ENCODE measurements at regions not wholly inside any gene's neighbourhood (a gene's known extent, or its start where the extent isn't known, plus 50 kb on each side); places are given as distances from the start of the nearest gene placed in this dataset.

- Histone ChIP-seq H3K36me3 (ENCODE audit: control insufficient read depth, insufficient read depth, low read length) (no peaks in the 10 kb centered on the region), H3K27me3 (ENCODE audit: control insufficient read depth, insufficient read depth, low read length) (no peaks in the 10 kb centered on the region), H3K9me3 (ENCODE audit: control insufficient read depth in 2 of 2, low read length in 2 of 2) (no peaks in the 10 kb centered on the region), H3K27ac (ENCODE audit: insufficient read depth, low read length, poor library complexity, severe bottlenecking) (no peak overlapping the region), H3K4me3 (ENCODE audit: low read depth, low read length) (no peak overlapping the region), H3K4me1 (ENCODE audit: control insufficient read depth, insufficient read depth, low read length, poor library complexity, severe bottlenecking) (no peaks in the 10 kb centered on the region)
- no peaks in the 10 kb centered on the region for H3K4me1 Mint-ChIP-seq
- no peaks in the 10 kb centered on the region for H3K27me3 Mint-ChIP-seq
- H3K27ac Mint-ChIP-seq: peak overlapping the region in 1 of 3 donors; percentile 20
- no peak for DNase-seq
- H3K4me3 Mint-ChIP-seq: no peak overlapping the region
- no peaks in the 10 kb centered on the region for H3K36me3 Mint-ChIP-seq
- no peak for ATAC-seq (ENCODE audit: low read depth in 2 of 2)
- peaks cover 0 to 3% (median 0%) of the 10 kb centered on the region in 7 donors for H3K9me3 Mint-ChIP-seq
Measured at GRCh38 chr7:156169474-156170370, 357.5 kb upstream of the SHH start.

GRCh38 chr7:156168434-156168833, 356.2 kb upstream of the SHH start:
- Mint-ChIP-seq H3K27me3 (no peaks in the 10 kb centered on the region), H3K4me1 (no peaks in the 10 kb centered on the region), H3K27ac (no peak overlapping the region), H3K9me3 (peaks cover 0 to 1% (median 0%) of the 10 kb centered on the region in 7 donors), H3K4me3 (no peak overlapping the region), H3K36me3 (no peaks in the 10 kb centered on the region)
- H3K4me1 ChIP-seq (ENCODE audit: control insufficient read depth, insufficient read depth, low read length, poor library complexity, severe bottlenecking): no peaks in the 10 kb centered on the region
- H3K36me3 ChIP-seq (ENCODE audit: control insufficient read depth, insufficient read depth, low read length): no peaks in the 10 kb centered on the region
- H3K9me3 ChIP-seq (ENCODE audit: control insufficient read depth in 2 of 2, low read length in 2 of 2): no peaks in the 10 kb centered on the region
- no peak overlapping the region for H3K4me3 ChIP-seq (ENCODE audit: low read depth, low read length)
- no peaks in the 10 kb centered on the region for H3K27me3 ChIP-seq (ENCODE audit: control insufficient read depth, insufficient read depth, low read length)
- H3K27ac ChIP-seq (ENCODE audit: insufficient read depth, low read length, poor library complexity, severe bottlenecking): no peak overlapping the region
- DNase-seq: no peak
- no peak for ATAC-seq (ENCODE audit: low read depth in 2 of 2)

DNA sequence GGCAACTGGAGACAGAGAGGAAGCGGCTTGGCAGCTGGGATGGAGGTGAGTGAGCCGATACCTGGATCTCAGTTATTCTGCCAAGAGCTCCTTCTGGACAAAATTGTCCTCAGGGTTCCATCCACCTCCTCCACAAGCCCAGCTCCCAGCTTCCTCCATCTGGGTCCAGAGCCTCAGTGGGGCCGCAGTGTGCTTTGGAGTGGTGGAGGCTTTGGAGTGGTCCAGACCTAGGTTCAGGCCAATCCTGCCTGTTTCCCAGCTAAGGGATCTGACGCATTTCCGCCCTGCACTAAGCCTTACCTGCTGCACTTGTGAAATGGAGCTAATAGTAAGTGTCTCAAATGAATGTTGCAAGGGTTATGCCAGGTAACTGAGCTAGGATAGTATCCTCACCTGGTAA, 355.7 kb upstream of the SHH start:
- Mint-ChIP-seq H3K36me3 (no peaks in the 10 kb centered on the region), H3K4me3 (no peak overlapping the region), H3K9me3 (peaks cover 0 to 1% (median 0%) of the 10 kb centered on the region in 7 donors), H3K4me1 (no peaks in the 10 kb centered on the region), H3K27ac (no peak overlapping the region), H3K27me3 (no peaks in the 10 kb centered on the region)
- H3K4me3 ChIP-seq (ENCODE audit: low read depth, low read length): no peak overlapping the region
- no peaks in the 10 kb centered on the region for H3K4me1 ChIP-seq (ENCODE audit: control insufficient read depth, insufficient read depth, low read length, poor library complexity, severe bottlenecking)
- no peak overlapping the region for H3K27ac ChIP-seq (ENCODE audit: insufficient read depth, low read length, poor library complexity, severe bottlenecking)
- no peaks in the 10 kb centered on the region for H3K9me3 ChIP-seq (ENCODE audit: control insufficient read depth in 2 of 2, low read length in 2 of 2)
- H3K36me3 ChIP-seq (ENCODE audit: control insufficient read depth, insufficient read depth, low read length): no peaks in the 10 kb centered on the region
- H3K27me3 ChIP-seq (ENCODE audit: control insufficient read depth, insufficient read depth, low read length): no peaks in the 10 kb centered on the region
- ATAC-seq (ENCODE audit: low read depth in 2 of 2) (no peak), DNase-seq (no peak)

DNA sequence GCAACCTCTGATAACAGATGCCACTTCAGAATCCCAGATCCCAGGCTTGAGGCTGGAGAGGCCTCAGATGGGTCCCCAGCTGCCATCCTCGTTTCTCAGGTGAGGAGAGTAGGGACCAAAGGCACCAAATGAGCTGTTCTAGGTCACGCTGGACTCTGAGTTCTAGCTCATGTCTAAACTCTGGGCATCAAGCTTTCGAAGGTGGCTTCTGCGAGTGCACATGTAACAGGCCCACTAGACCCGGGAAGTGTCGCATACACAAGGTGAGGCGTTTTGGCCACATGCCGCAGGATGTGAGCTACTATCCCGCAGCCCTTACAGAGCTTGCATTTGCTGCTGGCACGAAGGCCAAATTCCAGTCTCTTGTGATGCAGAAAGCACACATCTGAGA, 355.1 kb upstream of the SHH start:
- Histone ChIP-seq H3K4me3 (ENCODE audit: low read depth, low read length) (no peak overlapping the region), H3K36me3 (ENCODE audit: control insufficient read depth, insufficient read depth, low read length) (no peaks in the 10 kb centered on the region), H3K9me3 (ENCODE audit: control insufficient read depth in 2 of 2, low read length in 2 of 2) (no peaks in the 10 kb centered on the region), H3K4me1 (ENCODE audit: control insufficient read depth, insufficient read depth, low read length, poor library complexity, severe bottlenecking) (no peaks in the 10 kb centered on the region), H3K27me3 (ENCODE audit: control insufficient read depth, insufficient read depth, low read length) (no peaks in the 10 kb centered on the region), H3K27ac (ENCODE audit: insufficient read depth, low read length, poor library complexity, severe bottlenecking) (no peak overlapping the region)
- Mint-ChIP-seq H3K27me3 (no peaks in the 10 kb centered on the region), H3K36me3 (no peaks in the 10 kb centered on the region), H3K4me3 (no peak overlapping the region), H3K4me1 (no peaks in the 10 kb centered on the region), H3K27ac (no peak overlapping the region), H3K9me3 (peaks cover 0 to 1% (median 0%) of the 10 kb centered on the region in 7 donors)
- no peak for ATAC-seq (ENCODE audit: low read depth in 2 of 2)
- DNase-seq: no peak

DNA sequence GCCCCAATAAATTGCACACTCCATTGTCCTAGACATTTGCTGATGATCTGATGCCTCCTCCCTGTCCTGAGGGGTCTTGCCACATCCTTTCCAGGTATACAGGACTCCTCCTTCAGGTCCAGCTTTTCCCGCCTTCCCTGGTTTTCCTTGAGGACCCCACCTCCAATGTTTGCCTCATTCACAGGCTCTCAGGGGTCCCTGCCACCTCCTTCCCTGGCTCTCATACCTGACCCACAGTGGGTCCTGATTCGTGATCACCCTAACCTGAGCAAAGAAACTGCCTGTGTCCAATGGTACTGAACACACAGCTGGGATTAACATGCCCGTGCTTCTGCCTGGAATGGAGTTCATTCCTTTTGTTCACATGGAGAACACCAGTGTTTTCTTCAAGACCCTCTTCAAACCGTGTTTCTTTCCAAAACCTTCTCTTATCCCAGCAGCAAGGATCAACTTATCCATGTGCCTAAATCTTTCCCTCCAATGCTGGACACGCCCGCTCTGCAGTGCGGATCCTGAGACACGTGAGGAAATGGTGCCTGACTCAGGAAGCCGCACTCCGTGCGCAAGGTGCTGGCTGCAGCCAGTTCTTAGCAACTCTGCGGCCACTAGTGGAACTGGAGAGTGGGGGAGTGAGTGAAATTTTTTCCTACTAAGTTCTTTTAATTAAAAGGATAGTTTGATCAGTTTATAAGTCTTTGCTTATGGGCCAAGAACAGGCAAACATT, 354.6 kb upstream of the SHH start:
- no peak overlapping the region for H3K27ac Mint-ChIP-seq
- H3K9me3 Mint-ChIP-seq: peaks cover 0 to 1% (median 0%) of the 10 kb centered on the region in 7 donors
- H3K36me3 Mint-ChIP-seq: no peaks in the 10 kb centered on the region
- ATAC-seq (ENCODE audit: low read depth in 2 of 2) (no peak), DNase-seq (no peak)
- no peaks in the 10 kb centered on the region for H3K4me1 Mint-ChIP-seq
- no peaks in the 10 kb centered on the region for H3K27me3 ChIP-seq (ENCODE audit: control insufficient read depth, insufficient read depth, low read length)
- no peak overlapping the region for H3K4me3 ChIP-seq (ENCODE audit: low read depth, low read length)
- H3K27me3 Mint-ChIP-seq: no peaks in the 10 kb centered on the region
- H3K9me3 ChIP-seq (ENCODE audit: control insufficient read depth in 2 of 2, low read length in 2 of 2): no peaks in the 10 kb centered on the region
- no peak overlapping the region for H3K27ac ChIP-seq (ENCODE audit: insufficient read depth, low read length, poor library complexity, severe bottlenecking)
- no peaks in the 10 kb centered on the region for H3K36me3 ChIP-seq (ENCODE audit: control insufficient read depth, insufficient read depth, low read length)
- no peaks in the 10 kb centered on the region for H3K4me1 ChIP-seq (ENCODE audit: control insufficient read depth, insufficient read depth, low read length, poor library complexity, severe bottlenecking)
- H3K4me3 Mint-ChIP-seq: no peak overlapping the region

DNA sequence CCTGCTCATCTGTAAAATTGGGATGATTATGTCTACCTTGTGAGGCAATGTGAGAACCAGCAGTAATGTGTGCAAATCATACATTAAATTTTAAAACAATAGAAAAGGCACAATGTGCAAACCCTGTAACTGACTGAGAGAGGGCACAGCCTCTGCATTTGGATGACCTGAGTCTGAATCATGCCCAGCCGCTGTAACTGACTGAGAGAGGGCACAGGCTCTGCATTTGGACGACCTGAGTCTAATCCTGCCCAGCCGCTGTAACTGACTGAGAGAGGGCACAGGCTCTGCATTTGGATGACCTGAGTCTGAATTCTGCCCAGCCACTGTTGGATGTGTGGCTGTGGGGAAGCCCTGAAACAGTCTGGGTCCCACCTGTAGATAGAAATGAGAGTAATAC, 351.5 kb upstream of the SHH start:
- DNase-seq (no peak), ATAC-seq (ENCODE audit: low read depth in 2 of 2) (no peak)
- H3K4me3 Mint-ChIP-seq: no peak overlapping the region
- H3K9me3 Mint-ChIP-seq: no peaks in the 10 kb centered on the region
- Histone ChIP-seq H3K9me3 (ENCODE audit: control insufficient read depth in 2 of 2, low read length in 2 of 2) (no peaks in the 10 kb centered on the region), H3K27ac (ENCODE audit: insufficient read depth, low read length, poor library complexity, severe bottlenecking) (no peak overlapping the region), H3K36me3 (ENCODE audit: control insufficient read depth, insufficient read depth, low read length) (no peaks in the 10 kb centered on the region), H3K27me3 (ENCODE audit: control insufficient read depth, insufficient read depth, low read length) (no peaks in the 10 kb centered on the region), H3K4me1 (ENCODE audit: control insufficient read depth, insufficient read depth, low read length, poor library complexity, severe bottlenecking) (no peaks in the 10 kb centered on the region), H3K4me3 (ENCODE audit: low read depth, low read length) (no peak overlapping the region)
- no peaks in the 10 kb centered on the region for H3K36me3 Mint-ChIP-seq
- no peaks in the 10 kb centered on the region for H3K27me3 Mint-ChIP-seq
- no peaks in the 10 kb centered on the region for H3K4me1 Mint-ChIP-seq
- no peak overlapping the region for H3K27ac Mint-ChIP-seq

DNA sequence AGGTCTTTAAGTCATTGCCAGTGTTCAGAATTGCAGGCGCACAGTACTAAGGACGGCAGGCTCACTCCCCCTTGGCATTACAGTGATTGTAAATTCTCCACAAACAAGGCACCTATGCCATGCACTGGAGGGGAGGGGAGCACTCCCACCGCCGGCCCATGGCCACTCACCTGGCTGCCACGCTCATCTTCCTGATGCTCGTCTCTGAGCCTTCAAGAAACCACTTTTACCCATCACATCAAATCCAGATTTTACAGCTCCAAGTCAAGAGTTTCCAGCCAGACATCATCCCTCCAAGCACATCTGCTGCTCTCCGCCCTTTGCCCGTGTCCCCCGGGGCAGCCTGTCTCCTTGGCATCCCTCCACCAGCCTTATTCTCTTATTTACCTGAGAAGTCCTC, 350.2 kb upstream of the SHH start:
- H3K4me1 ChIP-seq (ENCODE audit: control insufficient read depth, insufficient read depth, low read length, poor library complexity, severe bottlenecking): no peaks in the 10 kb centered on the region
- H3K27me3 ChIP-seq (ENCODE audit: control insufficient read depth, insufficient read depth, low read length): no peaks in the 10 kb centered on the region
- no peak overlapping the region for H3K27ac ChIP-seq (ENCODE audit: insufficient read depth, low read length, poor library complexity, severe bottlenecking)
- Mint-ChIP-seq H3K4me3 (no peak overlapping the region), H3K4me1 (no peaks in the 10 kb centered on the region), H3K9me3 (no peaks in the 10 kb centered on the region), H3K27me3 (no peaks in the 10 kb centered on the region), H3K36me3 (no peaks in the 10 kb centered on the region), H3K27ac (no peak overlapping the region)
- DNase-seq: no peak
- no peak for ATAC-seq (ENCODE audit: low read depth in 2 of 2)
- H3K36me3 ChIP-seq (ENCODE audit: control insufficient read depth, insufficient read depth, low read length): no peaks in the 10 kb centered on the region
- no peaks in the 10 kb centered on the region for H3K9me3 ChIP-seq (ENCODE audit: control insufficient read depth in 2 of 2, low read length in 2 of 2)
- no peak overlapping the region for H3K4me3 ChIP-seq (ENCODE audit: low read depth, low read length)
